Smooth muscle cell (in vitro differentiated cells): ENCODE measurements at regions not wholly inside any gene's neighbourhood (a gene's known extent, or its start where the extent isn't known, plus 50 kb on each side); places are given as distances from the start of the nearest gene placed in this dataset.

ENCODE experiments used
- DNase-seq: peaks from one replicate; lab custom pipeline; 2025; ENCODE audit not compliant: unreplicated experiment; lab: John Stamatoyannopoulos, UW
- H2AFZ ChIP-seq: fragments of 200-600 bp; sonication (generic); 2 replicates; pipeline ENCODE4 v1.6.0; 2016; ENCODE audit warnings: antibody characterized with exemption, low read depth, mild to moderate bottlenecking
- H3F3A ChIP-seq: fragments of 200-600 bp; sonication (generic); 2 replicates; pipeline ENCODE4 v1.6.0; 2017; ENCODE audit warnings: antibody characterized with exemption, low read depth
- H3K27ac ChIP-seq: fragments of 200-600 bp; sonication (generic); 2 replicates; pipeline ENCODE4 v1.5.1; 2016; ENCODE audit warnings: low read depth, mild to moderate bottlenecking
- H3K27me3 ChIP-seq: fragments of 200-600 bp; sonication (generic); 2 replicates; pipeline ENCODE4 v1.6.1; 2016; ENCODE audit warnings: low read depth, mild to moderate bottlenecking
- H3K36me3 ChIP-seq: fragments of 200-600 bp; sonication (generic); 2 replicates; pipeline ENCODE4 v1.5.1; 2016; ENCODE audit warnings: low read depth
- H3K4me1 ChIP-seq: fragments of 200-600 bp; sonication (generic); 2 replicates; pipeline ENCODE4 v1.5.1; 2016; ENCODE audit warnings: low read depth
- H3K4me2 ChIP-seq: fragments of 200-600 bp; sonication (generic); 2 replicates; pipeline ENCODE4 v1.6.0; 2016; ENCODE audit warnings: mild to moderate bottlenecking
- H3K4me3 ChIP-seq: fragments of 200-600 bp; sonication (generic); 2 replicates; pipeline ENCODE4 v1.5.1; 2016; ENCODE audit warnings: mild to moderate bottlenecking
- H3K79me2 ChIP-seq: fragments of 200-600 bp; sonication (generic); 2 replicates; pipeline ENCODE4 v1.6.0; 2016; ENCODE audit warnings: low read depth, mild to moderate bottlenecking
- H3K9ac ChIP-seq: fragments of 200-600 bp; sonication (generic); 2 replicates; pipeline ENCODE4 v1.6.0; 2016; ENCODE audit warnings: low read depth
- H3K9me3 ChIP-seq: fragments of 200-600 bp; sonication (generic); replicated peaks from 2 replicates; pipeline ENCODE4 v1.5.1; 2016; ENCODE audit warnings: low read depth
- H4K20me1 ChIP-seq: fragments of 200-600 bp; sonication (generic); 2 replicates; pipeline ENCODE4 v1.6.0; 2016; ENCODE audit warnings: low read depth
- CTCF ChIP-seq: fragments of 200-600 bp; sonication (generic); IDR thresholded peaks from 2 replicates; pipeline ENCODE4 v1.5.1; 2017; ENCODE audit warnings: borderline replicate concordance, mild to moderate bottlenecking, antibody characterized with exemption; ENCODE audit not compliant: insufficient read depth, poor library complexity, severe bottlenecking
- WGBS: methylation state at CpG from one replicate; pipeline ENCODE4 v1.1.7; 2016; ENCODE audit warnings: low lambda C conversion rate; 5-methylcytosine and 5-hydroxymethylcytosine counted together

GRCh38 chr22:27164781-27165503 is 507.6 kb downstream of the MIAT start:
- Histone ChIP-seq H3K4me2 (no peak overlapping the region), H3F3A (no peaks in the 10 kb centered on the region), H3K27me3 (peaks cover 83% of the 10 kb centered on the region), H3K4me3 (no peak overlapping the region), H3K9ac (no peak overlapping the region), H3K4me1 (no peaks in the 10 kb centered on the region), H4K20me1 (no peaks in the 10 kb centered on the region), H2AFZ (no peak overlapping the region), H3K79me2 (no peaks in the 10 kb centered on the region), H3K36me3 (no peaks in the 10 kb centered on the region), H3K27ac (no peak overlapping the region), H3K9me3 (no peaks in the 10 kb centered on the region)
- TF ChIP-seq CTCF = no peak
- 92% methylated on average over 5 of the region's 5 CpGs for WGBS
- DNase-seq = no peak

GRCh38 chr22:27168681-27169080 is 511.3 kb downstream of the MIAT start:
- H3K4me1 ChIP-seq = no peaks in the 10 kb centered on the region
- H3K9me3 ChIP-seq = no peaks in the 10 kb centered on the region
- H3K36me3 ChIP-seq = no peaks in the 10 kb centered on the region
- H3F3A ChIP-seq = no peaks in the 10 kb centered on the region
- no peak for TF ChIP-seq CTCF
- H3K9ac ChIP-seq = no peak overlapping the region
- no peaks in the 10 kb centered on the region for H3K79me2 ChIP-seq
- peaks cover 61% of the 10 kb centered on the region for H3K27me3 ChIP-seq
- no peak for DNase-seq
- no peak overlapping the region for H2AFZ ChIP-seq
- no peaks in the 10 kb centered on the region for H4K20me1 ChIP-seq
- WGBS = 71% methylated on average over 3 of the region's 3 CpGs
- H3K4me3 ChIP-seq = no peak overlapping the region
- H3K4me2 ChIP-seq = no peak overlapping the region
- no peak overlapping the region for H3K27ac ChIP-seq

- Histone ChIP-seq H4K20me1 (no peaks in the 10 kb centered on the region), H3K4me2 (no peak overlapping the region), H3K27ac (no peak overlapping the region), H3K9ac (no peak overlapping the region), H3K4me3 (no peak overlapping the region), H3K4me1 (no peaks in the 10 kb centered on the region), H3K9me3 (no peaks in the 10 kb centered on the region), H3F3A (no peaks in the 10 kb centered on the region), H3K79me2 (no peaks in the 10 kb centered on the region), H2AFZ (no peak overlapping the region), H3K27me3 (peaks cover 63% of the 10 kb centered on the region), H3K36me3 (no peaks in the 10 kb centered on the region)
- no peak for DNase-seq
- 31% methylated on average over 4 of the region's 4 CpGs for WGBS
- TF ChIP-seq CTCF = no peak
These were observed 513.1 kb downstream of the MIAT start for GRCh38 chr22:27170491-27170890.

DNA sequence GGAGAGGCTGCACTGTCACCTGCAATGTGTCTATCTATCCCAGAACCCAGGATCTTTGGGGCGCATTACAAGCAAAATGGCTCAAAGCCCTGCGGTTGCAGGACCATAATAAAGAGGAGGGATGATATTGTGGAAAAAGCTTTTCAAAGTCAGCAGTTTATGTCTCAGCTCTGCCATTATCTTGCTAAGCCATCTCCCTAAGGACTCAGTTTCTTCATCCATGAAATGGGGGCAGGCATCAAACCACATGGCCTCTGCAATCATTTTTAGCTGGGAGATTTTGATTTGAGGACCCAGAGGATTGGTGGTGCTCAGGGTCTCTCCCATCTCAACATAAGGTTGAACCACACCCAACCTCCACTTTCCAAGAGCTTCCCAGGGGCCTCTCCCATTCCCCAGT is 513.8 kb downstream of the MIAT start:
- Histone ChIP-seq H3K4me3 (no peak overlapping the region), H3K9me3 (no peaks in the 10 kb centered on the region), H2AFZ (no peak overlapping the region), H3F3A (no peaks in the 10 kb centered on the region), H3K27me3 (peaks cover 63% of the 10 kb centered on the region), H3K4me1 (no peaks in the 10 kb centered on the region), H4K20me1 (no peaks in the 10 kb centered on the region), H3K79me2 (no peaks in the 10 kb centered on the region), H3K9ac (no peak overlapping the region), H3K27ac (no peak overlapping the region), H3K36me3 (no peaks in the 10 kb centered on the region), H3K4me2 (no peak overlapping the region)
- 93% methylated on average over 2 of the region's 2 CpGs for whole genome bisulfite sequencing
- no peak for TF ChIP-seq CTCF
- DNase-seq = no peak
